ENCODE measurements at regions not wholly inside any gene's neighbourhood (a gene's known extent, or its start where the extent isn't known, plus 50 kb on each side); places are given as distances from the start of the nearest gene placed in this dataset.

DNA sequence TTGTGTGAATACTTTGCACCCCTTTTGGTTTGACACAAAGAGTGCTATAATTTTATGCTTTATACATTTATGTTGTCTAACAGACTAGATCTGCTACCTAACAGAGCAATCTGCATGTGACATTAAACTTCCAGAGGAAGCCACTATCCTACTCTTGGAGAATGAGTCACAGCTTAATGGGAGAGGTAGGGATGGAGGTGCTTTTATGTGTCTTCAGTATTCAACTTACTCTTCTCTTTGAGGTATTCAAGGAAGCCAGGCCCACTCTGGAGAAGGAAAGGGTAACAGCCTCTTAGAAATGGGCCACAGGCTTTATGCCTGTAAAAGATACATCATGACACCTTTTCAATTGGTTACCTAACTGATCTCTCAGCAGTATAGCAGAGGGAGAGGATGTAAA lies 85.8 kb upstream of the NEUROD1 start:
- TF ChIP-seq GATA2 (IDR thresholded peaks at IDR 0.05; ENCODE audit: low read depth, low read length), result no peak
- no peak for TF ChIP-seq GATA3 (IDR thresholded peaks at IDR 0.05; ENCODE audit: low read depth, low read length)
